AG04449 (cell line): ENCODE measurements at regions not wholly inside any gene's neighbourhood (a gene's known extent, or its start where the extent isn't known, plus 50 kb on each side); places are given as distances from the start of the nearest gene placed in this dataset.

ENCODE experiments used
- CTCF ChIA-PET: fragments of 350-600 bp; formaldehyde crosslinking; extraction: SDS; loops from one replicate; lab custom pipeline; 2021; ENCODE audit warnings: antibody characterized with exemption; lab: Yijun Ruan, JAX
- POLR2A ChIA-PET: fragments of 400-600, 350-600 bp; formaldehyde crosslinking; extraction: SDS; loops from one replicate; lab custom pipeline; 2020; ENCODE audit warnings: antibody characterized with exemption, inconsistent platforms; lab: Yijun Ruan, JAX
- DNase-seq: peaks from one replicate; pipeline ENCODE4 v3.0.0-alpha.2; 2010; ENCODE audit warnings: low read depth, low spot score
- H3K4me3 ChIP-seq: 2 replicates; pipeline ENCODE4 v1.5.1; 2011; ENCODE audit warnings: low read depth, mild to moderate bottlenecking, control low read depth, low read length
- TF ChIP-seq, protein P1 (sequence below): IDR thresholded peaks from one replicate; pipeline ENCODE4 v1.5.1; 2011; ENCODE audit warnings: mild to moderate bottlenecking, moderate library complexity, low read length, control low read depth, inconsistent platforms; ENCODE audit not compliant: insufficient read depth; ENCODE audit errors: missing control alignments

- DNase-seq, result no peak
- H3K4me3 ChIP-seq, result no peak overlapping the region
- TF ChIP-seq, protein P1, sequence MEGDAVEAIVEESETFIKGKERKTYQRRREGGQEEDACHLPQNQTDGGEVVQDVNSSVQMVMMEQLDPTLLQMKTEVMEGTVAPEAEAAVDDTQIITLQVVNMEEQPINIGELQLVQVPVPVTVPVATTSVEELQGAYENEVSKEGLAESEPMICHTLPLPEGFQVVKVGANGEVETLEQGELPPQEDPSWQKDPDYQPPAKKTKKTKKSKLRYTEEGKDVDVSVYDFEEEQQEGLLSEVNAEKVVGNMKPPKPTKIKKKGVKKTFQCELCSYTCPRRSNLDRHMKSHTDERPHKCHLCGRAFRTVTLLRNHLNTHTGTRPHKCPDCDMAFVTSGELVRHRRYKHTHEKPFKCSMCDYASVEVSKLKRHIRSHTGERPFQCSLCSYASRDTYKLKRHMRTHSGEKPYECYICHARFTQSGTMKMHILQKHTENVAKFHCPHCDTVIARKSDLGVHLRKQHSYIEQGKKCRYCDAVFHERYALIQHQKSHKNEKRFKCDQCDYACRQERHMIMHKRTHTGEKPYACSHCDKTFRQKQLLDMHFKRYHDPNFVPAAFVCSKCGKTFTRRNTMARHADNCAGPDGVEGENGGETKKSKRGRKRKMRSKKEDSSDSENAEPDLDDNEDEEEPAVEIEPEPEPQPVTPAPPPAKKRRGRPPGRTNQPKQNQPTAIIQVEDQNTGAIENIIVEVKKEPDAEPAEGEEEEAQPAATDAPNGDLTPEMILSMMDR, result no peak
- ChIA-PET POLR2A (no interaction called here), CTCF (no interaction called here)
Measured at GRCh38 chr10:118521415-118522117, 73.9 kb downstream of the PRLHR start.

DNA sequence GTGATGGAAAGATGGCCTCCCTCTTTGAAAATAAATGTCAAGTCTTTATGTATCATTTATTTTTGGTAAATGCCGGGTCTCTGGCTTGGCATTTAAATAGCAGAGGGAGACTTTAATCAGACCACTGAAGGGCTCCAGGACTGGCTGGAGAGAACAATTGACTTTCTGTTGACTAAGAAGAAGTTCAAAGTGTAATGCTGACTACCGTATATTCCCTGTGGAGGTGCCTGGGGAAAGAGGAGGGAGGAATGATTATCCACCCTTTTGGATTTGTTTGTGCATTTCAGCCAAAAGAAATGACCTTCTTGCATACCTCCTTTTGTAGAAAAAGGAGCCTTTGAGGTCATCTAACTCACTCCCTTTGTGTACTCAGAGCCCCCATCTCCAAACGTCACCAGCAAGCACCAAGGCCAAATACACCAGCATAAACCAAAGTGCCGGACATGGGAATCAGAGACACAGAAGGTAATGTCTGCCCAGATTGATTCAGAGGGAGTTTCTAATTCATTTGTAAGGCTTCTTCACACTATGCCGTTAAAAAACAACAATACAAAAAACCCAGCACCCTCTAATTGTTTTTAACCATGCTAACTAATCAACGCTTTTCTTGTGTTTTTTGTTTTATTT is 75.2 kb downstream of the PRLHR start:
- CTCF ChIA-PET, result no interaction called here
- TF ChIP-seq, protein P1, result no peak
- POLR2A ChIA-PET, result no interaction called here
- DNase-seq, result no peak
- H3K4me3 ChIP-seq, result no peak overlapping the region

DNA sequence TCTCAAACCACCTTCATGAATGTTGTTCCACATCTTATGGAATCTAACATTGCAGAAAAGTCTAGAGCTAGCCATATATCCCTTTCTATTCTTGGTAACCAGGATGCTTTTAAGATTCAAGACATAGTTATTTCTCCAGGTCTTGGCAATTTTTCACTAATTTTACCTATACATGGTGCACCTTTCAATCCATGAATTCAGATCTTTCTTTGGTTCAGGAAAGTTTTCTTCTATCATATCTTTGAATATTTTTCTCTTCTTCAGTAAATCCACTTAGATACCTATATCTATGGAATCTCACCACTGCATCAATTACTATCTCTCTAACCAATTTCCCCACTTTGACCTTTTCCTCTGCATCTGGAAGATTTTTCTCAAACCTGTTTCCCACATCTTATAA is 77.4 kb downstream of the PRLHR start:
- CTCF ChIA-PET, result no interaction called here
- no peak overlapping the region for H3K4me3 ChIP-seq
- TF ChIP-seq, protein P1, result no peak

GRCh38 chr10:118516716-118517115 is 78.7 kb downstream of the PRLHR start:
- CTCF ChIA-PET, result no interaction called here
- no peak for DNase-seq
- POLR2A ChIA-PET, result no interaction called here
- TF ChIP-seq, protein P1, result no peak
- H3K4me3 ChIP-seq, result no peak overlapping the region

More for the DNA sequence above, 77.4 kb downstream of the PRLHR start:
- no peak for DNase-seq
- POLR2A ChIA-PET, result no interaction called here

- POLR2A ChIA-PET, result no interaction called here
- CTCF ChIA-PET, result no interaction called here
- DNase-seq, result no peak
- no peak overlapping the region for H3K4me3 ChIP-seq
- TF ChIP-seq, protein P1, result no peak
Measured at GRCh38 chr10:118513174-118513573, 82.3 kb downstream of the PRLHR start.

DNA sequence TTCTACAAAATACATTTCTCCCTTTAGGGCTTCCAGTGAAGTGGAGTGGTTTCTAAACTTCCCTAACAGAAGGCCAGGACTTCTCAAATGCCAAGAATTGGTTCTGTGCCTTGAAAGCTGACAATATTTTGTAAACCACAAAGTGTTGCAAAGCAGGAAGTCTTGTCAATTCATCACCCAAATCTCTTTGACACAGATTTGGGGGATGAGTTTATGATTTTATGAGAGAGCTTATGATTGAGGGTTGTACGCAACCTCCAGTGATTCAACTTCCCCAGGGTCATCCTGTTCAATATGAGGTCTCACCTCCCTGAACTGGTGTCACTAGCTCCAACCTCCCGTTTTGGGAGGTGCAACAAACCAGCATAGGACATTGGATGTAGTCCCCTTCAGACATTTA is 83.7 kb downstream of the PRLHR start:
- TF ChIP-seq, protein P1, result no peak
- no peak overlapping the region for H3K4me3 ChIP-seq
- DNase-seq, result no peak
- ChIA-PET POLR2A (no interaction called here), CTCF (no interaction called here)
